ACC112 (cell line): ENCODE measurements at regions not wholly inside any gene's neighbourhood (a gene's known extent, or its start where the extent isn't known, plus 50 kb on each side); places are given as distances from the start of the nearest gene placed in this dataset.

Source experiments
- H2AFZ ChIP-seq: fragments of 200-600 bp; sonication (generic); one replicate; pipeline ENCODE4 v1.6.0; 2017; ENCODE audit warnings: antibody characterized with exemption, low read length; ENCODE audit not compliant: unreplicated experiment
- H3K27ac ChIP-seq: fragments of 200-600 bp; sonication (generic); 2 replicates; pipeline ENCODE4 v1.5.1; 2014; ENCODE audit warnings: low read depth, mild to moderate bottlenecking, antibody characterized with exemption, low read length, moderate library complexity
- H3K27me3 ChIP-seq: fragments of 200-600 bp; sonication (generic); 2 replicates; pipeline ENCODE4 v1.6.1; 2014; ENCODE audit warnings: mild to moderate bottlenecking, antibody characterized with exemption, low read length, moderate library complexity, mixed read lengths; ENCODE audit not compliant: insufficient read depth
- H3K36me3 ChIP-seq: fragments of 200-600 bp; sonication (generic); 2 replicates; pipeline ENCODE4 v1.6.1; 2016; ENCODE audit warnings: mild to moderate bottlenecking, antibody characterized with exemption, low read length, moderate library complexity, mixed read lengths; ENCODE audit not compliant: insufficient read depth
- H3K4me1 ChIP-seq: fragments of 200-600 bp; sonication (generic); one replicate; pipeline ENCODE4 v1.6.1; 2016; ENCODE audit warnings: low read length, mixed read lengths; ENCODE audit not compliant: insufficient read depth, unreplicated experiment, control insufficient read depth
- H3K4me3 ChIP-seq: fragments of 200-600 bp; sonication (generic); 2 replicates; pipeline ENCODE4 v1.5.1; 2014; ENCODE audit warnings: mild to moderate bottlenecking, low read depth, low read length
- H3K79me2 ChIP-seq: fragments of 200-600 bp; sonication (generic); one replicate; pipeline ENCODE4 v1.6.0; 2016; ENCODE audit warnings: low read length; ENCODE audit not compliant: control insufficient read depth, unreplicated experiment, insufficient read depth

GRCh38 chr1:116230712-116231111, 119.5 kb downstream of the MAB21L3 start:
- no peak overlapping the region for H3K27ac ChIP-seq

GRCh38 chr1:116231752-116232151, 120.6 kb downstream of the MAB21L3 start:
- Histone ChIP-seq H3K4me1 (no peaks in the 10 kb centered on the region), H3K36me3 (no peaks in the 10 kb centered on the region), H3K79me2 (no peaks in the 10 kb centered on the region), H3K27ac (no peak overlapping the region), H3K4me3 (no peak overlapping the region), H2AFZ (no peak overlapping the region), H3K27me3 (peaks cover 70% of the 10 kb centered on the region)

More at GRCh38 chr1:116230712-116231111, 119.5 kb downstream of the MAB21L3 start:
- Histone ChIP-seq H3K27me3 (peaks cover 69% of the 10 kb centered on the region), H2AFZ (no peak overlapping the region), H3K4me1 (no peaks in the 10 kb centered on the region), H3K79me2 (no peaks in the 10 kb centered on the region), H3K36me3 (no peaks in the 10 kb centered on the region), H3K4me3 (no peak overlapping the region)

GRCh38 chr1:116232989-116233514, 121.9 kb downstream of the MAB21L3 start:
- Histone ChIP-seq H3K4me1 (no peaks in the 10 kb centered on the region), H2AFZ (no peak overlapping the region), H3K36me3 (no peaks in the 10 kb centered on the region)

GRCh38 chr1:116234429-116234828, 123.2 kb downstream of the MAB21L3 start:
- no peaks in the 10 kb centered on the region for H3K36me3 ChIP-seq
- H2AFZ ChIP-seq, result no peak overlapping the region
- H3K79me2 ChIP-seq, result no peaks in the 10 kb centered on the region
- H3K4me1 ChIP-seq, result no peaks in the 10 kb centered on the region
- H3K27ac ChIP-seq, result no peak overlapping the region
- peaks cover 64% of the 10 kb centered on the region for H3K27me3 ChIP-seq
- H3K4me3 ChIP-seq, result no peak overlapping the region

More at GRCh38 chr1:116232989-116233514, 121.9 kb downstream of the MAB21L3 start:
- H3K27ac ChIP-seq, result no peak overlapping the region
- no peaks in the 10 kb centered on the region for H3K79me2 ChIP-seq
- H3K27me3 ChIP-seq, result peaks cover 71% of the 10 kb centered on the region
- no peak overlapping the region for H3K4me3 ChIP-seq

GRCh38 chr1:116239916-116240315, 128.7 kb downstream of the MAB21L3 start:
- Histone ChIP-seq H3K79me2 (no peaks in the 10 kb centered on the region), H3K4me3 (no peak overlapping the region), H3K4me1 (no peaks in the 10 kb centered on the region), H2AFZ (no peak overlapping the region), H3K36me3 (no peaks in the 10 kb centered on the region), H3K27me3 (peaks cover 48% of the 10 kb centered on the region), H3K27ac (no peak overlapping the region)

GRCh38 chr1:116242741-116243140, 130.3 kb upstream of the ATP1A1 start:
- Histone ChIP-seq H3K36me3 (no peaks in the 10 kb centered on the region), H3K27me3 (peaks cover 24% of the 10 kb centered on the region), H2AFZ (no peak overlapping the region), H3K27ac (no peak overlapping the region), H3K4me3 (no peak overlapping the region), H3K4me1 (no peaks in the 10 kb centered on the region), H3K79me2 (no peaks in the 10 kb centered on the region)

- Histone ChIP-seq H3K27me3 (peaks cover 18% of the 10 kb centered on the region), H3K79me2 (no peaks in the 10 kb centered on the region), H3K4me3 (no peak overlapping the region), H3K4me1 (no peaks in the 10 kb centered on the region), H3K36me3 (no peaks in the 10 kb centered on the region), H3K27ac (no peak overlapping the region), H2AFZ (no peak overlapping the region)
These were observed 129.6 kb upstream of the ATP1A1 start for GRCh38 chr1:116243333-116244054.

GRCh38 chr1:116246174-116246573, 126.9 kb upstream of the ATP1A1 start:
- no peaks in the 10 kb centered on the region for H3K4me1 ChIP-seq
- H3K79me2 ChIP-seq, result no peaks in the 10 kb centered on the region
- peaks cover 10% of the 10 kb centered on the region for H3K27me3 ChIP-seq
- H3K27ac ChIP-seq, result no peak overlapping the region
- H3K36me3 ChIP-seq, result no peaks in the 10 kb centered on the region
- no peak overlapping the region for H2AFZ ChIP-seq
- H3K4me3 ChIP-seq, result no peak overlapping the region

GRCh38 chr1:116252271-116252670, 120.8 kb upstream of the ATP1A1 start:
- Histone ChIP-seq H3K36me3 (no peaks in the 10 kb centered on the region), H3K4me3 (no peak overlapping the region), H3K79me2 (no peaks in the 10 kb centered on the region), H3K27me3 (peaks cover 28% of the 10 kb centered on the region), H2AFZ (no peak overlapping the region), H3K27ac (no peak overlapping the region), H3K4me1 (no peaks in the 10 kb centered on the region)

- Histone ChIP-seq H3K79me2 (no peaks in the 10 kb centered on the region), H3K27me3 (peaks cover 32% of the 10 kb centered on the region), H3K4me1 (no peaks in the 10 kb centered on the region), H3K4me3 (no peak overlapping the region), H3K36me3 (no peaks in the 10 kb centered on the region), H3K27ac (no peak overlapping the region), H2AFZ (no peak overlapping the region)
These were observed 120.3 kb upstream of the ATP1A1 start for GRCh38 chr1:116252785-116253184.
